Kidney capillary endothelial cell (primary cell): ENCODE measurements at regions not wholly inside any gene's neighbourhood (a gene's known extent, or its start where the extent isn't known, plus 50 kb on each side); places are given as distances from the start of the nearest gene placed in this dataset.
"Not testable (repeated sequence)": the region's sequence is repeated elsewhere in the genome, so short reads cannot be mapped to it uniquely, and the experiment has no call there.

Experiments used
- DNase-seq: peaks from one replicate; pipeline ENCODE4 v3.0.0-alpha.2; 2018; ENCODE audit warnings: low spot score

DNA sequence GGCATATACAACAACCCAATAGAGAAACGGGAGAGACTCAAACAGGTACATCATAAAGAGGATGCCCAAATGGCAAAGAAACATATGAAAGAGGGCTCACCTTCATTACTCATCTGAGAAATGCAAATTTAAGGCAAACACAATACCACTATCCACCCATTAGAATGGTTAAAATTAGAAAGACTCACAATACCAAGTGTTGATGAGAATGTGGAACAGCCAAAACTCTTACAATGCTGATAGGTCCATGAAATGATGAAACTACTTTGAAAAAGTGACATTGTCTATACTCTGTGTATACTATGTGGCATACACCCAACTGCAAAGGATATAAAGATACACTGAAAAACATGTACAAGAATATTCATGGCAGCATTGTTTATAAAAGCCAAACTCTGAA lies 96.2 kb upstream of the TSHZ3 start:
- DNase-seq: no peak

- no peak for DNase-seq
Observed at GRCh38 chr19:31448221-31448657, 99.0 kb upstream of the TSHZ3 start.

DNA sequence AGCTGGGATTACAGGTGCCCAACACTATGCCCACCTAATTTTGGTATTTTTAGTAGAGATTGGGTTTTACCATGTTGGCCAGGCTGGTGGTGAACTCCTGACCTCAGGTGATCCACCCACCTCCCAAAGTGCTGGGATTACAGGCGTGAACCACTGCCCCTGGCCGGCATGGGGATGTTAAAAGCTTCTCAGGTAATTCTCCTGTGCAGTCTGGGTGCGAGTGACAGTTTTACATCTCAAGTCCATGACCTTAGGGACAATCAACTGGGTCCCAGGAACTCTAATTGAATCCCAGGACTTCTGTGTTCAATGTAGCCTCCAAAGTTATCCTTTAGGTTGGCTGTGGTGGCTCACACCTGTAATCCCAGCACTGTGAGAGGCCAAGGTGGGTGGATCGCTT lies 100.1 kb upstream of the TSHZ3 start:
- DNase-seq: no peak

DNA sequence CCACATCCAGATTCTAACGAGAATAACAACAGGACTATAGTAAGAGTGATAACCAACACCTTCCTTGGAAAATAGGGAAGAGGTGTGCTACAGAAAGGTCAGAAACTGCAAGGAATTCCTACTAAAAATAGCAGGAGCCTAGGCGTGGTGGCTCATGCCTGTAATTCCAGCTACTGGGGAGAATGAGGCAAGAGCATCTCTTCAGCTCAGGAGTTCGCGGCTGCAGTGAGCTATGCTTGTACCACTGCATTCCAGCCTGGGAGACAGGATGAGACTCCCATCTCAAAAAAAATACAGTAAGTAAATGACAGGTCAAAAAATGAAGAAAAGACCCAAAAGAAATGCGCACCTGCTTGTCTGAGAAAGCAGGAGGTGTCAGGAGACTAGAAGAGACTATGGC lies 101.5 kb upstream of the TSHZ3 start:
- no peak for DNase-seq

GRCh38 chr19:31451686-31452330 lies 102.6 kb upstream of the TSHZ3 start:
- DNase-seq: no peak

GRCh38 chr19:31459430-31459829 lies 110.2 kb upstream of the TSHZ3 start:
- no peak for DNase-seq

- DNase-seq: no peak
Observed at GRCh38 chr19:31461814-31462539, 112.7 kb upstream of the TSHZ3 start.

DNA sequence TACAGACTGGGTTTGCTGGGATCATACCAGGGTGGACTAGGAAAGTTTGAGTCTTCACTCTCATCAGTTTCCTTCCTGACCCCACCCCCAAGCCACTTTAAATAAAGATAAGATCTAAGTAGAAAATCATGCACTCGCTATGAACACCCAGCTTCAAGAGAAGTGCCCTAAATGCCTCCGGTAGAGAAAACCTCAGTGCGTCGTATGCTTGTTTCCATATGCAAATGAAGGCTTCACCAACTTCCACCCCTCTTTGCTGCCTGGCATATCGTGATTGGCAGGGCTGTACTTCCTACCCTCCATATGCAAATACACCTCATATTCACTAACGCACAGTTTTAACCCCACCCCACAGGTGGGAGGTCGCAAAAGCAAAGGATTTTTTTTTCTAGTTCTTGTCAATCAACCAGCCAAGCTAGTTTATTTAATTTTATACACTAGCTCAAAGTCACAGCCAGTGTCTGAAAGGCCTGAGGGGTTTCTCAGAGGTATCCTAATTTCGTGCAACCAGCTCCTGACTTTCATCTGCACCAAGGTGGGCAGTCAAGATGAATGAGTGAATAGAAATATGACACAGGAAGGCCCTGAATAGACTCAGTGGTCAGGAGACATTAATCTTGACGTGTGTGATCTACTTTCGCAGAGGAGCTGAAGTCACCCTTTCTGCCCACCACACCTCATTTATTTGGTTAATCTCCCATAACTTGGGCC lies 121.1 kb upstream of the TSHZ3 start:
- no peak for DNase-seq

DNA sequence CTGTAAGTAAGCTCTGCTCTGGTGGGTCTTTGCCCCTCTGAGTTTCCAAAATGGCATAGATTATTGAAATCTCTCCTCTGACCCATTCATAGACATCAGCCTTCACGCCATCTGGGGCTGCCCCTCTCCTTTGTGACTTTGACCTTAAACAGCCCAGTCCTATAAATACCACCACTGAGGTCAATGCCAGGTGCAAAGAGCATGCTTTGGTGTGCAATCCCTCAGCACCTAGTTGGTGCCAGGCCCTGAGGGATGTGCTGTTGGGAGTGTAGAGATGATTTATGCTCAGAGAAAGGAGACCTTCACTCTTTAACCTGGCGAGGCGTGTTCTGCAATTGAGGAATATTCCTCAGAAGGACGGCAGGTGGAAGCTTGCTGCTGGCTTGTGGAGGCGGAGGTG lies 121.7 kb upstream of the TSHZ3 start:
- DNase-seq: no peak

DNA sequence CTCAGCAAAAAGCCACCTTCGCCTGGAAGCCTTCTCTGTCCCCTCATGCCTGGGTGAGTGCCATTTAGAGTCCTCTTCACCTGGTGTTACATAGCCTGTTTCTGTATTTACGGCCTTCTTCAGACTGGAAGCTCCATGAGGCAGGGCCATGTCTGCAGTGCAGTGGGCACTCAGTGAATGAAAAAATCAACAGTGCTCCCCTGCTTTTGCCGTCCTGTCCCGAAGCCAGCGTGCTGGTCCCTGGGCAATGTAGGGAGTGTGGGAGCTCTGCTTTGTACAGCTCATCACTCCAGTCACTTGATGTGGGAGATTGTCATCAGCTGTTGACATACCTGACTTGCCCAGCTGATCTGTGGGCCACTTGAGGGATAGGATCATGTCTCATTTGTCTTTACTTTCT lies 129.0 kb upstream of the TSHZ3 start:
- no peak for DNase-seq

GRCh38 chr19:31483226-31483857 lies 134.1 kb upstream of the TSHZ3 start:
- no peak for DNase-seq

- not testable (repeated sequence) for DNase-seq
Observed at GRCh38 chr19:31484858-31485410, 135.7 kb upstream of the TSHZ3 start.

- no peak for DNase-seq
Observed at GRCh38 chr19:31485472-31485871, 136.2 kb upstream of the TSHZ3 start.

- DNase-seq: no peak
Observed at GRCh38 chr19:31491242-31491641, 142.0 kb upstream of the TSHZ3 start.

DNA sequence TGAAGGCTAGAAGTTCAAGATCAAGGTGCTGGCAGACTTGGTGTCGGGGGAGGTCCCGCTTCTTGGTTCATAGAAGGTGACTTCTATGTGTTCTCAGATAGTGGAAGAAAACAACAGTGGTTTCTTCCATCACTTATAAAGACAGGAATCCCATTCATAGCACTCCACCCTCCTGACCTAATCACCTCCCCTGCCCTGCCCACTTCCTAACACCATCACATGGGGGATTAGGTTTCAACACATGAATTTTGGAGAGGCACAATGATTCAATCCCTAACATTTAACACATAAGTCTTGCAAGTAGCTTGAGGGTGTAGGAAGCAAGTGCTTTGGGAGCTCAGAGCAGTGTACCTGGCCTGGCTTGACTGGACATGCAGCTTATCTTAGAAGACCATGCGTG lies 142.8 kb upstream of the TSHZ3 start:
- DNase-seq: no peak

DNA sequence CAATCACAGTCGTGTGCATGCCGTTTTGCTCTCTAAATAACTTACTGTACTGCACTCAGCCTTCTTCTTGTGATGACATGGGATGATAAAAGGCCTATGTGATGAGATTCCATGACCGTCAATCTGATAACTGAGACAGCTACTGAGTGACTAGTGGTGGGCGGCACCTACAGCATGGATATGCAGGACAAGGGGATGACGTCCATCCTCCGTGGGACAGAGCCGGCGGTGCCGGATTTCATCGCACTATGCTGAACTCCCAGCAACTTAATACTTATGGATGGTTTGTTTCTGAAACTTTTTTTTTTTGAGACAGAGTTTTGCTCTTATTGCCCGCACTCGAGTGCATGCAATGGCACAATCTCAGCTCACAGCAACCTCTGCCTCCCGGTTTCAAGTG lies 146.8 kb upstream of the TSHZ3 start:
- DNase-seq: no peak

DNA sequence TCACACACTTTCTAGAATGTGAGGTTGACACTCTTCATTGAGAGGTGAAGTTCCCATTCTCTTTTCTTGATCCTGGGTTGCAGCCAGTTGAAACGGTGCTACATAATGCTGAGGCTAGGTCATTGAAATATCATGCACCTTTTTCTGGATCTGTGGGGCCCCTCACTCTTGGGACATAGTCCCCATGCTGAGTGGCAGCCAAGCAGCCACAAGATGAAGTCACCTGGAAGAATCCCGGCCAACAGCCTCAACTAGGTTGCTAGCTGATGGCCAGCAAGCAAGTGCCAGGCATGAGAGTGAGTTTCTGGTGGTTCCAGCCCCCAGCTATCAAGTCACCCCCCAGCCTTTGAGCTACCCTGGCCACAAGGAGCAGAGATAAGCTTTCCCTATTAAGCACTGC lies 148.5 kb upstream of the TSHZ3 start:
- no peak for DNase-seq

GRCh38 chr19:31498781-31499180 lies 149.5 kb upstream of the TSHZ3 start:
- DNase-seq: no peak

- DNase-seq: no peak
Observed at GRCh38 chr19:31499281-31500196, 150.3 kb upstream of the TSHZ3 start.

- no peak for DNase-seq
Observed at GRCh38 chr19:31500197-31500830, 151.1 kb upstream of the TSHZ3 start.

GRCh38 chr19:31500946-31501345 lies 151.7 kb upstream of the TSHZ3 start:
- no peak for DNase-seq
